B cell (primary cell): ENCODE measurements at regions not wholly inside any gene's neighbourhood (a gene's known extent, or its start where the extent isn't known, plus 50 kb on each side); places are given as distances from the start of the nearest gene placed in this dataset.

ENCODE experiments used
- CTCF ChIP-seq: fragments of 200-600 bp; IDR thresholded peaks from one replicate; pipeline ENCODE4 v1.8.0; 2022; ENCODE audit warnings: antibody characterized with exemption, mild to moderate bottlenecking
- EZH2 ChIP-seq: IDR thresholded peaks from 2 replicates; pipeline ENCODE4 v1.6.1; 2012; ENCODE audit warnings: borderline replicate concordance, low read depth, mild to moderate bottlenecking, moderate library complexity, low read length; ENCODE audit not compliant: insufficient read depth, poor library complexity, severe bottlenecking

GRCh38 chrX:137178392-137178791, 144.6 kb upstream of the GPR101 start:
- TF ChIP-seq CTCF = no peak
- no peak for TF ChIP-seq EZH2
